B cell (primary cell): ENCODE measurements at regions not wholly inside any gene's neighbourhood (a gene's known extent, or its start where the extent isn't known, plus 50 kb on each side); places are given as distances from the start of the nearest gene placed in this dataset.

Experiments
- ATAC-seq: fragments of 200-7000 bp; cut with Tn5 transposase; one replicate; pipeline ENCODE4 v1.10.0; 2021; ENCODE audit warnings: low read depth, mild to moderate bottlenecking, moderate number of reproducible peaks, moderate library complexity
- CTCF ChIA-PET: fragments of 350-600 bp; sonication (Branson Sonifier 250); formaldehyde crosslinking; loops from one replicate; lab custom pipeline; 2021; ENCODE audit warnings: antibody characterized with exemption, inconsistent platforms; lab: Charles Lee
- POLR2A ChIA-PET: fragments of 350-600 bp; sonication (Branson Sonifier 250); formaldehyde crosslinking; loops from one replicate; lab custom pipeline; 2021; ENCODE audit warnings: antibody characterized with exemption; lab: Charles Lee
- DNase-seq: peaks from one replicate; pipeline ENCODE4 v3.0.0; 2013
- H2AFZ ChIP-seq: 2 replicates; pipeline ENCODE4 v1.6.1; 2012; ENCODE audit warnings: mild to moderate bottlenecking, low read depth, low read length; ENCODE audit not compliant: insufficient read depth, poor library complexity, severe bottlenecking
- H3K27ac ChIP-seq, 2 donors: 1 replicate in 1 of 2; 2 replicates in 1 of 2; pipeline ENCODE4 v1.5.1; 2012 to 2013; ENCODE audit warnings: low read length in 2 of 2, mild to moderate bottlenecking in 2 of 2, moderate library complexity in 1 of 2
- H3K27me3 ChIP-seq, 4 experiments: fragments of 200-600 bp in 1 of 4; sonication (generic) in 1 of 4; replicated peaks in 1 of 4; 1 replicate in 2 of 4; 2 replicates in 2 of 4; pipeline versions ENCODE4 v1.6.1 to v1.7.0; 2013 to 2016; ENCODE audit warnings: low read length in 3 of 4, mild to moderate bottlenecking in 2 of 4, mixed read lengths in 1 of 4, moderate library complexity in 1 of 4; ENCODE audit not compliant: insufficient read depth in 4 of 4, control insufficient read depth in 3 of 4; ENCODE audit errors: control extremely low read depth in 1 of 4
- H3K36me3 ChIP-seq, 2 experiments: replicated peaks in 1 of 2; 1 replicate in 1 of 2; 2 replicates in 1 of 2; pipeline versions ENCODE4 v1.6.1 to v1.7.1; 2013; ENCODE audit warnings: low read length in 1 of 2; ENCODE audit not compliant: insufficient read depth in 2 of 2, control insufficient read depth in 1 of 2; ENCODE audit errors: control extremely low read depth in 1 of 2, extremely low read depth in 1 of 2
- H3K4me1 ChIP-seq, 2 donors: fragments of 200-600 bp in 1 of 2; sonication (generic) in 1 of 2; 1 replicate in 1 of 2; 2 replicates in 1 of 2; pipeline versions ENCODE4 v1.5.1 to v1.6.1; 2013 to 2017; ENCODE audit warnings: low read length in 2 of 2; ENCODE audit not compliant: control insufficient read depth in 2 of 2, insufficient read depth in 2 of 2
- H3K4me2 ChIP-seq: replicated peaks from 2 replicates; pipeline ENCODE3; 2012; ENCODE audit warnings: mild to moderate bottlenecking, low read depth, low read length; ENCODE audit not compliant: poor library complexity, severe bottlenecking
- H3K4me3 ChIP-seq, 5 experiments: fragments of 200-600 bp in 1 of 5; sonication (generic) in 1 of 5; 1 replicate in 3 of 5; 2 replicates in 2 of 5; pipeline versions ENCODE4 v1.5.1 to v1.7.0; 2011 to 2016; ENCODE audit warnings: low read length in 4 of 5, mild to moderate bottlenecking in 4 of 5, low read depth in 2 of 5, control low read depth in 1 of 5, moderate library complexity in 1 of 5; ENCODE audit not compliant: insufficient read depth in 1 of 5; ENCODE audit errors: control extremely low read depth in 1 of 5, extremely low read depth in 1 of 5
- H3K79me2 ChIP-seq: fragments of 200-600 bp; sonication (generic); one replicate; pipeline ENCODE4 v1.6.0; 2016; ENCODE audit warnings: low read length; ENCODE audit not compliant: control insufficient read depth, insufficient read depth
- H3K9ac ChIP-seq: fragments of 200-600 bp; sonication (generic); 2 replicates; pipeline ENCODE4 v1.6.1; 2017; ENCODE audit warnings: mild to moderate bottlenecking, low read length, moderate library complexity
- H3K9me3 ChIP-seq, 3 donors: one replicate each; pipeline versions ENCODE4 v1.6.1 to v1.7.1; 2013; ENCODE audit warnings: low read length in 2 of 3; ENCODE audit not compliant: control insufficient read depth in 2 of 3, insufficient read depth in 1 of 3; ENCODE audit errors: control extremely low read depth in 1 of 3
- H4K20me1 ChIP-seq: 2 replicates; pipeline ENCODE4 v1.6.0; 2012; ENCODE audit warnings: mild to moderate bottlenecking, low read length; ENCODE audit not compliant: insufficient read depth, control insufficient read depth, poor library complexity, severe bottlenecking
- H3K27ac Mint-ChIP-seq: one replicate; pipeline ENCODE4 v1.8.0; 2021; ENCODE audit warnings: mixed read lengths
- H3K27me3 Mint-ChIP-seq: one replicate; pipeline ENCODE4 v1.8.0; 2021; ENCODE audit warnings: mixed read lengths
- H3K4me1 Mint-ChIP-seq: one replicate; pipeline ENCODE4 v1.8.0; 2021; ENCODE audit warnings: mixed read lengths
- H3K4me3 Mint-ChIP-seq: one replicate; pipeline ENCODE4 v1.8.0; 2021; ENCODE audit warnings: mixed read lengths
- H3K9me3 Mint-ChIP-seq: one replicate; pipeline ENCODE4 v1.8.0; 2022; ENCODE audit warnings: mixed read lengths; ENCODE audit not compliant: insufficient read depth
- EZH2 ChIP-seq: IDR thresholded peaks from 2 replicates; pipeline ENCODE4 v1.6.1; 2012; ENCODE audit warnings: borderline replicate concordance, low read depth, mild to moderate bottlenecking, moderate library complexity, low read length; ENCODE audit not compliant: insufficient read depth, poor library complexity, severe bottlenecking
- WGBS: methylation state at CpG from one replicate; pipeline ENCODE4 v1.1.5; 2013; ENCODE audit warnings: missing lambda C conversion rate; ENCODE audit not compliant: insufficient coverage; 5-methylcytosine and 5-hydroxymethylcytosine counted together
- intact Hi-C: fragments of 100-400 bp; cut with micrococcal nuclease; formaldehyde crosslinking; loops from one replicate; pipeline ENCODE4 v1.10.0; 2022
- TF ChIP-seq, protein P1 (sequence below): fragments of 200-600 bp; IDR thresholded peaks from one replicate; pipeline ENCODE4 v1.8.0; 2022; ENCODE audit warnings: antibody characterized with exemption, mild to moderate bottlenecking

DNA sequence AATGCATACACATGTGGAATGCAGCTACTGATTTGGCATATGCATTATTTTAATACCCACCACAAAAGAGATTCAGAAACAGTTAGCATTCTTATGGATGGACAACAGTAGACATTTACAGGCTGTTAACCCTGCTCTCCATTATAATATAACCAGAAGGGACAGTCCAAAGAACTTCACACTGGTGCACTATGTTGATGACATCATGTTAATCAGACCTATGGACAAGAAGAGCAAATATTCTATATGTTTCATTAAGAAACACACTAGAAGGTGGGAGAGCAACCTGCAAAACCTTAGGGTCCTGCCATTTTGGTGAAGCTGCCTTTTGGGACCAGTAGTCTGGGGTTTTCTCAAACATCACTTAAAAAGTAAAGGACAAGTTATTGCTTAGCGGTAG lies 701.3 kb downstream of the UQCRFS1 start:
- Histone ChIP-seq H3K9ac (no peak overlapping the region), H3K27ac (no peak overlapping the region), H2AFZ (no peak overlapping the region), H3K9me3 (peaks cover 0 to 2% (median 0%) of the 10 kb centered on the region in 3 donors), H3K27me3 (no peaks in the 10 kb centered on the region), H3K79me2 (no peaks in the 10 kb centered on the region), H3K4me1 (no peaks in the 10 kb centered on the region), H3K4me2 (no peak overlapping the region), H3K36me3 (no peaks in the 10 kb centered on the region), H4K20me1 (no peaks in the 10 kb centered on the region), H3K4me3 (no peak overlapping the region)
- peaks cover 3% of the 10 kb centered on the region for H3K9me3 Mint-ChIP-seq
- ChIA-PET CTCF (no interaction called here), POLR2A (no interaction called here)
- no peak for ATAC-seq
- TF ChIP-seq, protein P1, sequence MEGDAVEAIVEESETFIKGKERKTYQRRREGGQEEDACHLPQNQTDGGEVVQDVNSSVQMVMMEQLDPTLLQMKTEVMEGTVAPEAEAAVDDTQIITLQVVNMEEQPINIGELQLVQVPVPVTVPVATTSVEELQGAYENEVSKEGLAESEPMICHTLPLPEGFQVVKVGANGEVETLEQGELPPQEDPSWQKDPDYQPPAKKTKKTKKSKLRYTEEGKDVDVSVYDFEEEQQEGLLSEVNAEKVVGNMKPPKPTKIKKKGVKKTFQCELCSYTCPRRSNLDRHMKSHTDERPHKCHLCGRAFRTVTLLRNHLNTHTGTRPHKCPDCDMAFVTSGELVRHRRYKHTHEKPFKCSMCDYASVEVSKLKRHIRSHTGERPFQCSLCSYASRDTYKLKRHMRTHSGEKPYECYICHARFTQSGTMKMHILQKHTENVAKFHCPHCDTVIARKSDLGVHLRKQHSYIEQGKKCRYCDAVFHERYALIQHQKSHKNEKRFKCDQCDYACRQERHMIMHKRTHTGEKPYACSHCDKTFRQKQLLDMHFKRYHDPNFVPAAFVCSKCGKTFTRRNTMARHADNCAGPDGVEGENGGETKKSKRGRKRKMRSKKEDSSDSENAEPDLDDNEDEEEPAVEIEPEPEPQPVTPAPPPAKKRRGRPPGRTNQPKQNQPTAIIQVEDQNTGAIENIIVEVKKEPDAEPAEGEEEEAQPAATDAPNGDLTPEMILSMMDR, result no peak
- TF ChIP-seq EZH2, result no peak
- intact Hi-C loops, result no loop called here
- H3K4me1 Mint-ChIP-seq, result no peaks in the 10 kb centered on the region
- H3K4me3 Mint-ChIP-seq, result no peak overlapping the region
- no peaks in the 10 kb centered on the region for H3K27me3 Mint-ChIP-seq
- WGBS, result no CpG with 5 or more reads among the region's 1 CpG
- H3K27ac Mint-ChIP-seq, result no peak overlapping the region
- DNase-seq, result no peak

DNA sequence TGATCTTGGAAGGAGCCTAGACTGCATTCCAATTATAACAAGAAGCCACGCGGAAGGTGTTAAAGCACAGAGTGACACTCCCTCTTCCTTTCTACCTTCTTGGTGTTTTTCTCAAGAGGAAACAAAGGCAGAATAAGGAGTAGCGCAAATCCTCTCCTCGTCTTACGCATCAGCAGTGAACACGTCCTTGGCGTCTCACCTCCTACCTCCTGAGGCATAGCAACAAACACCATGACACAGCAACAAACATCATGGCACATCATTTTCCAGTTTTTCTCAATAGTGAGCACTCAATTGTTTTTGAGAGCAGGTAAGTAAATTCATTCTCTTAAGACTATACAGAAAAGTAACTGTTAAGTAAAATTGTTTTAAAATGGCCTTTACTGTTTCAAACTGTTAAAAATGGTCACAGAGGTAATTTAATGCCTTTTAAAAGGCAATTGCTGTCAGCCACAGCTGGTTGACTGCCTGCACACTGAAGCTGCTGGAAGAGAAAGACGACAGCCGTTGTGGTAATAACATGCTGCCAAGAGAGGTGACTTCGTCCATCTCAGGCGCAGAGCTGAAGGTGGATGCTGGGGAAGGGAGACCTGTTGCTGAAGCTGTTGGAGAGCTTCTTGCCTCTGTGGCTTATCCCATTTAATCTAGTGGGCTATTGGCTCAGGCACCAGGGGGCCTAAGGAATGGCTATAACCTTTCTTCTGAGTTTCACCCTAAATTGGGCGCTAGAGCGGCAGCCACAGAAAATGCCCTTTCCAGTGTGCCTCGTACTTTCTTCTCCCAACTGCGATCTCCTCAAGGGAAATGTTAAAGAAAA lies 703.7 kb downstream of the UQCRFS1 start:
- no peaks in the 10 kb centered on the region for H3K79me2 ChIP-seq
- DNase-seq, result no peak
- no peaks in the 10 kb centered on the region for H3K27me3 ChIP-seq
- no peaks in the 10 kb centered on the region for H3K27me3 Mint-ChIP-seq
- no peak for ATAC-seq
- TF ChIP-seq, protein P1, result no peak
- TF ChIP-seq EZH2, result no peak
- H3K27ac ChIP-seq, result no peak overlapping the region
- peaks cover 7% of the 10 kb centered on the region for H3K9me3 Mint-ChIP-seq
- H3K27ac Mint-ChIP-seq, result no peak overlapping the region
- no peaks in the 10 kb centered on the region for H3K36me3 ChIP-seq
- WGBS, result 97% methylated on average over 9 of the region's 15 CpGs
- H3K9ac ChIP-seq, result no peak overlapping the region
- intact Hi-C loops, result no loop called here
- H3K4me3 Mint-ChIP-seq, result no peak overlapping the region
- H2AFZ ChIP-seq, result no peak overlapping the region
- no peaks in the 10 kb centered on the region for H4K20me1 ChIP-seq
- CTCF ChIA-PET, result no interaction called here
- H3K4me1 Mint-ChIP-seq, result no peaks in the 10 kb centered on the region
- no peak overlapping the region for H3K4me2 ChIP-seq
- H3K4me3 ChIP-seq, result no peak overlapping the region
- H3K4me1 ChIP-seq, result no peaks in the 10 kb centered on the region
- H3K9me3 ChIP-seq, result peaks cover 0 to 2% (median 0%) of the 10 kb centered on the region in 3 donors
- POLR2A ChIA-PET, result no interaction called here
